SK-MEL-5 (cell line): ENCODE measurements at regions not wholly inside any gene's neighbourhood (a gene's known extent, or its start where the extent isn't known, plus 50 kb on each side); places are given as distances from the start of the nearest gene placed in this dataset.

ENCODE experiments used
- DNase-seq: peaks from one replicate; pipeline ENCODE4 v3.0.0-alpha.2; 2016; ENCODE audit warnings: low read depth, low spot score
- in situ Hi-C: cut with HindIII; loops from 2 replicates; pipeline ENCODE4 v1.10.0; 2016; ENCODE audit warnings: low sequenced_read_pairs, high pct_unique_total_duplicates, low pct_unique_long_range_greater_than_20kb

- in situ Hi-C loops = no loop called here
- DNase-seq = no peak
Measured at GRCh38 chr14:87108726-87109125, 884.3 kb downstream of the GALC start.

- DNase-seq = no peak
- in situ Hi-C loops = no loop called here
Measured at GRCh38 chr14:87102811-87103378, 890.1 kb downstream of the GALC start.

GRCh38 chr14:87097015-87097414 lies 896.0 kb downstream of the GALC start:
- in situ Hi-C loops = no loop called here
- DNase-seq = no peak

- no peak for DNase-seq
- in situ Hi-C loops = no loop called here
Measured at GRCh38 chr14:87094913-87095312, 898.1 kb downstream of the GALC start.

DNA sequence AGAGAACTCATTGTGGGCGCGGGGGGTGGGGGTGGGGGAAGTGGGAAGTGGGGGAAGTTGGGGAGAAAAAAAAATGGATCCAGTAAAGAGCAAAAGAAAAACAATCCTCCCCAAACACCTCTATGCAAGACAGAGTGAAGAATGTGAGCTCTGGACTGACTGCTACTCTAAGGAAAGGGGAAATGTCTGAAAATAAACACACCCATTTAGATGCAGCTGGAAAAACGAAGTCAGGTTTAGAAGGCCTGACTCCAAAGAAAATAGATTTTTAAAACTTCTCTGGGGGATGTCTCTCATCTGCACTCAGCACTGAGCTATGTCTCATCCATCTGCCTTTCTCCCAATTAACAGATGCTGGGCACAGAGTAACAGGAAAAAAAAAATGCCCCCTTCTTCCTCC lies 904.4 kb downstream of the GALC start:
- no peak for DNase-seq
- in situ Hi-C loops = no loop called here

GRCh38 chr14:87087881-87088280 lies 905.1 kb downstream of the GALC start:
- in situ Hi-C loops = no loop called here
- DNase-seq = no peak

- in situ Hi-C loops = no loop called here
- no peak for DNase-seq
Measured at GRCh38 chr14:87084908-87085307, 908.1 kb downstream of the GALC start.

- in situ Hi-C loops = no loop called here
- DNase-seq = no peak
Measured at GRCh38 chr14:87082917-87083316, 910.1 kb downstream of the GALC start.

GRCh38 chr14:87081004-87081403 lies 912.0 kb downstream of the GALC start:
- in situ Hi-C loops = no loop called here

DNA sequence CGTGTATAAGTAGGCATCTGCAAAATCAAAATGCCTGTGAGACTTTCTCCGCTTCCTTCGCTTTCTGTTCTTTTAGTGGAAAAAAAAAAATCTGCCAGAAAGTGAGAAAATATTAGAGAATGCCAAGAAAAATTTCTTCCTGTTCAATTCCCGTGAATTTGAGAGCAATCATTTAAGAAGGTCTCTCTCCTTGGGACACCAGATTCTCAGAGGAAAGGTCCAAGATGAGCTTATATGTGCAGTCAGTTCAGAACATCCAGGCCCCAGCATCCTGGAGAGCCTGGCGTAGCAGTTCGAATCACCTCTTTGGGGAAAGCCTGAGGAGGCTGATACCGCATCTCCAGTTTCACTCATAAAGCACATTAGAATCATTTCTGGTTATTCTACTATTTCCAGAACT lies 912.8 kb downstream of the GALC start:
- in situ Hi-C loops = no loop called here
- no peak for DNase-seq

More at GRCh38 chr14:87081004-87081403, 912.0 kb downstream of the GALC start:
- peak; percentile 8 for DNase-seq

DNA sequence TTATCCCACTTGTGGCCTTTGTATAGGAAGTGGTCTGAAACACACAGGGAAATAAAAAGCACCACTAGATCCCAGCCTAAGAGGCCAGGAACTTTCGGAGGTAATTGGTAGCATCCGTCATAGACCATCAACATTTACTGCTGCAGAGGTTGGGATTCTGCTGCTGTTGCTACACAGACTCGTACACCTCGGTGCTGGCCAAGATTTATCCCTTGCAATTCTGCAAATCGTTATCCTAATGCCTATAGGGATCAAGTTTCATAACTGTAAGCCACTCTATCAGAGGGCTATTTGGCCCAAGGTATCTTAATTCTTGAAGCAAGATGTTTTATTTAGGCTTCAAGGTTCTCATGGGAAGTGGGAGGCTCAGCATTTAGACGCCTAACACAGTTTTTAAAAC lies 913.6 kb downstream of the GALC start:
- no peak for DNase-seq
- in situ Hi-C loops = no loop called here

DNA sequence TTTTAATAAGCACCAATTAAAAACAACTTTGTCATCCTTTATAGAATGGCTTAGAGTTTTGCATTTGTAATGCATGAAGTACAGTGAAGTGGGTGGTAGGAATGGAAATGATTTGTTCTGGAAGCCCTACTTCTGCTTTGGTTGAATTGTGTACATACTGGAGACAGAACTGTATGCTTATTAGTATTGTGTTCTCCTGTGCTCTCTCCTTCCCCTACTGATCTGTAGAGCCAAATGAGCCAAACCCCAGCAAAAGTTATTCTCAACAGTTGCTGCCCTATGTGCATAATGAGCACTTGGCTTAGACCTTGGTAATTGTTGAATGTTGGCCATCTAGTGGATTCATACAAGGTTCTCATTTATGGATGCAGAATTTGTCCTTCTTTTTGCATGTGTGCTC lies 916.1 kb downstream of the GALC start:
- DNase-seq = no peak
- in situ Hi-C loops = no loop called here

- no peak for DNase-seq
- in situ Hi-C loops = no loop called here
Measured at GRCh38 chr14:87076146-87076545, 916.8 kb downstream of the GALC start.

DNA sequence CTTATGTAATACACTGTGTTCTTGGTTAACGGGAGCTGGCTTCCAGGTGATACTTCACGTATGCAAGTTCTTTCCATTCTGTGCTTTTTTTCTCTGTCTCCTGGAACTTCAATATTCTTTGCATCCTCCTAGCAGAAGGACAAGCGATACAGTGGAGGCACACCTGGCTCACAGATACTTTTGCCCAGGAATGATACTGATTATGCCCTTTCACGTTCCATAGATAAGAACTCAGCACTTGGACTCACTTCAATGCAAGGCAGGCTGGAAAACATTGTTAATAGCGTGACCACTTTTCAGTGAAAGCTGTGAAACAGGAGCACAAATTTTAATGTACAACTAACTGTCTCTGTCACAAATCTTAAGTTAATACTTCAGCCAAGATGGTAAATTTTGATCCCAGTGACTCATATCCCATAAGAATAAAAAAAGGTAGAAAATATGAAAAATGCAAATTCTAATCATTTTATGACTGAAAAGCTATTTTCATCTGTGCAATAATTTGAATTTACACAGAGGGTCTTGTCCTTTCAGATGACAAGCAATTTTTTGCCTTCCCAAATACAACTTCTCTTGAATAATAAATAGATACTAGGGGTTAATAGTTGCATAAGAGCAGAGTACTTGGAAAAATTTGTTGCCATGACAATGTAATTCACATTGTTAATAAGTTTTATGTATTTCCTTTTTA lies 919.0 kb downstream of the GALC start:
- in situ Hi-C loops = no loop called here
- no peak for DNase-seq

DNA sequence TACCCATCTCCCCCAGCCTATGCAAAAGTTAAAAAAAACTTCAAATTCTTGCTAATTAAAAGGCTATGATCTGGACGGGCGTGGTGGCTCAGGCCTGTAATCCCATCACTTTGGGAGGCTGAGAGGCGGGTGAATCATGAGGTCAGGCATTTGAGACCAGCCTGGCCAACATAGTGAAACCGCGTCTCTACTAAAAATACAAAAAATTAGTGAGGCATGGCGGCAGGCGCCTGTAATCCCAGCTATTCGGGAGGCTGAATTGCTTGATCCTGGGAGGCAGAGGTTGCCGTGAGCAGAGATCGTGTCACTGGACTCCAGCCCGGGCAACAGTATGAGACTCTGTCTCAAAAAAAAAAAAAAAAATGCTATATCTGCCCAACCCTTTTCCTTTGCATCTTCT lies 925.4 kb downstream of the GALC start:
- in situ Hi-C loops = no loop called here

DNA sequence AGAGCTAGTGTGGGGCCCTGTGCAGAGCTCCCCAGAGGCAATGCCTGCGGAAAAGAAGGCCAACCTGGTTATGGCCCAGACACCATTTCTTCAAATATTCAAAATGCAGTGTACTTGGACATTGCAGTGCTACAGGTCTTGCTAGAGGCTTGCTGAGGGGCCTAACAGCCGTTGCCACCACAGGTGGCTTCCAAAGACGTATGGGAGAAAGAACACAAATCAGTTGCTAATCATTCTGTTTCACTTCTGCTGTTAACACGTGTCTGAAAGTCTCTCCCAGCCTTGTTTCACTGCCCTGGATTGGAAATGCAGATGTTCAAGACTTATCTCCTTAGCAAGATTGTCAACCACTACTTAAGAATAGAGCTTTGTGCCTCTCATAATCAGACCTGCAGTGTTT lies 925.9 kb downstream of the GALC start:
- in situ Hi-C loops = no loop called here
- no peak for DNase-seq

More for the DNA sequence above, 925.4 kb downstream of the GALC start:
- no peak for DNase-seq

GRCh38 chr14:87066221-87066817 lies 926.7 kb downstream of the GALC start:
- peak; percentile 24 for DNase-seq

GRCh38 chr14:87065366-87065765 lies 927.6 kb downstream of the GALC start:
- no peak for DNase-seq
- in situ Hi-C loops = no loop called here

More at GRCh38 chr14:87066221-87066817, 926.7 kb downstream of the GALC start:
- in situ Hi-C loops = no loop called here

- no peak for DNase-seq
- in situ Hi-C loops = no loop called here
Measured at GRCh38 chr14:87063181-87063580, 929.8 kb downstream of the GALC start.
